Smooth muscle cell of the brain vasculature (primary cell): ENCODE measurements at regions not wholly inside any gene's neighbourhood (a gene's known extent, or its start where the extent isn't known, plus 50 kb on each side); places are given as distances from the start of the nearest gene placed in this dataset.

Source experiments
- DNase-seq: peaks from one replicate; pipeline ENCODE4 v3.0.0-alpha.2; 2012; ENCODE audit warnings: low read depth, low spot score

- DNase-seq: no peak
Observed at GRCh38 chr14:22159957-22160356, 429.1 kb downstream of the DAD1 start.

DNA sequence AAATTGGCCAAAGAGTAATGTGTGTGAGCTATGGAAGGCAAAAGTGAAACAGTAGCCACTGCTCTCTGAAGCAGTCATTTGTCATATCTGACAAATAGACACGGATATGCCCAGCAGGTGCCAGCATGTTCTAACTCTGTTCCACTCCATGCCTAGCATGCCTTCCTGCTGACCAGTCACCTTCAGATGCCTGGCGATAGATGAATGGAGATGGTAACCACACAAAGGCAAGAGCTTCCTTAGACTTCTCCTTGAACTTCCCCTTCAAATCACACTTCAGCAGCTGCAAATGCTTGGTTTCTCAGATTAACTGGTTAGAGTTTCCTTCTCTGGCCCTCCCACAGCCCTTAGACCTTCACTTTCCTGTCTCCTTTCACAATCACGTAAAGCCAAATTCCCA lies 429.9 kb downstream of the DAD1 start:
- no peak for DNase-seq

GRCh38 chr14:22158560-22158959 lies 430.5 kb downstream of the DAD1 start:
- no peak for DNase-seq

DNA sequence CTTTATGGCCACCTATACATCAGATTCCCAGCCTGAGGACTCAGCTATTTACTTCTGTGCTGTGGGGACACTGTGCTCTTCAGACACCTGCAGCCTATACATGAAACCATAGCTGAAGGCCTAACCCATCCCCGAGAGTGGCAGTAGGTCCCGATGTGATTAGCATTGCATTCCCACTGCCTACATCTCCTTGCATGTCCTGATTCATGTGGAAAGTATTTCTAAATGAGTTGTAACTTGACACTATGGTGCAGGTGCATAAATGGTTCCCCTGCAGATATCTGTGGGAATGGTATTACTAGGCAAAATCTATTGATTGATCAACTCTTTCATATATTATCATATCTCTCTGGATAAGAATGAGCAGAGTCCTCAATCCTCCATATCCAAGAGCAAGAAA lies 433.5 kb downstream of the DAD1 start:
- no peak for DNase-seq

GRCh38 chr14:22152903-22153302 lies 436.1 kb downstream of the DAD1 start:
- no peak for DNase-seq

DNA sequence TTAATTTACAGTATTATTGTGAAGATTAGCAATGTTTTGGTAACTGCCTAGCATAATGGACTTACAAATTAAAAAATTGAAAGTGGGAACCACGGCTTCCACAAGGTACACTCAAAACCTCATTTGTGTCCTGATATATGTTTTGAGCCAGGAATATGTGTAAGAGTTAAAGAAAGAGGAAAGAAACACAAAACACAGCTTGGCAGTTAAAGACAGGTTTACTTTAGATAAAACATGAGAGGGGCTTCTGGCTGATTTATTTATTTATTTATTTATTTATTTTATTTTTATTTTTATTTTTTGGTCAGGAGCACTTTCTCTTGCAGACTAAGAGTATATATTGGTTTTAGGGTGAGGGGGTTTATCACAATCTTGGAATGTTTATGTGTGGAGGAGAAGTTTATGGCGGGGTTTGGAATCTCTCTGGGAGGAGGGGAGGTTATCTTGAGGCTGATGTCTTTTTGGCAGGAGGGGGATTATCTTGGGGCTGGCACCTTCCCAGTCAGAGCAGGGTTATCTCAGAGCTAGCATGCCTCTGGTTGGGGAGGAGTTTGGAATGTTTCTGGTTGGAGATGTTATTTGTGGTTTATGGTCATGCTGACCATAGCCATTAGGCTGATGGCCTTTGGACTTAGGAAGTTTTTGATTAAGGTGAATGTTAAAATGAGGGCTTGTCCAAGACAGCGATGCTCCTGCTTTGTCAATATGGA lies 436.7 kb downstream of the DAD1 start:
- no peak for DNase-seq

DNA sequence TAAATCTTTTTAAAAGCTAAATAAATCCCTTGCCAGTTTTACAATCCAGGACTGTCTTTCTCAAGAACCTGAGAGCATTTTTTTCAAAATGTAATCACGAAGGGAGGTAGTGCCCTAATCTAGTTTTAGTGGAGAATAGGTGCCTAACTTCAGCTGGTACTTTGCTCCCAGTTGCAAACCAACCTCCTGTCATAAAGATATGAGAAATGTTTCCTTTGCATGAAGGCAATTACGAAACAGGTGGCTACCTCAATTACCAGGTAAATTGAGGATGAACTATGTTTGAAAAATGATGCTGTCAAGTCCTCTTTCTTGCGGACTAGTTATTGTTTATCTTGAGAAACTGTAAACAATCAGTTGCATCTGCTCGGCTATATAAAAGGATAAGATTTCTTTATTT lies 437.9 kb downstream of the DAD1 start:
- DNase-seq: no peak

DNA sequence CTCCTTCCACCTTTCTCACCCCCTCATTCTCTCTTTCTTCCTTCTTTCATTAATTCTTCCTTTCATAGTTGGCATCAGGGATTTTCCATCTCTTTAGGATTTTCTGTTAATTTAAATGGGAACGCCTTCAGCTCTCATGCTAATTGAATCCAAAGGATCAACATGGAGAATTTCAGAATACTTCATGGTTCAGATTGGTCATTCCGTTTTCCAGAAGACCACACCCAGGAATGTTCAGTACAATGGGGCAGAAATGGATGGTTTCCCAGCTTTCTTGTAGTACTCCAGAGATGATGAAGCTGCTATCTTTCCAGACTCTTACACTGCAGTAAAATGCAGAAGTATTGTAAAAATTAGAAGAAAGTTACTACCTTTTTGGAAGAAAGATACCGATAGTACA lies 440.0 kb downstream of the DAD1 start:
- DNase-seq: no peak

DNA sequence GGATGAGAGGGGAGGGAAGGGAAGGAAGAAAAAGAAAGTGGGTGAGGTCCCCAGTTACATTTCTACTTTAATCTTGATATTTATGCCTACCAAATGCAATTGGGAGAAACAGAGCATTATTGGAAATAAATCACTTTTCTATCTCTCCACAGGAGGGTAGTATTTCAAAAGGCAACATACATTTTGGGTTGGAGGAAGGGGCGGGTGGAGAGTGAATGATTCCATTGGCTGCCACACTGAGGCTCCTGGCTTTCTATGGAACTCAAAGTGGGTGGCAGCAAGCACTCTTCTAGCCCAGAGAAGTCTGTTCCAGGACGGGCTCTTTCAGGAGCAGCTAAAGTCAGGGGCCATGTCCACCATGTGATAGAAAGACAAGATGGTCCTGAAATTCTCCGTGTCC lies 441.3 kb downstream of the DAD1 start:
- DNase-seq: no peak

DNA sequence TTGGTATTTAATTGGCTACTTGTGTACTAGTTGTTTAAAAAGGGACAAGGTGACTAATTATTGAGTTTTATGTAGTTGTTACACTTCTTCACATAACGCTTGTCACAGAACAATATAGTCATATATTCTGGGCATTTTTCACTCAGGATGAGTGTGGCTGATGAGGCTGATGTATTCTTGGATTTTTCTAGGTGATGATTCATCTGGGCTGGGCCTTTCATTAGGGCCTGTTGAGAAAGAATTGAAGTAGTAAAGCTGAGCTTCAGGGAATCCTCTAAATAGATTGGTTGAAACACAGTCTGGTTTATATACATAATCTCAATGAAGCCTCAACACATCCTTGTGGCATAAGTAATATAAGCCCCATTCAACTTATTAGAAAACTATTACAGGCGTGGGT lies 445.7 kb downstream of the DAD1 start:
- DNase-seq: no peak

- DNase-seq: no peak
Observed at GRCh38 chr14:22140633-22141032, 448.4 kb downstream of the DAD1 start.

- no peak for DNase-seq
Observed at GRCh38 chr14:22131749-22132476, 457.1 kb downstream of the DAD1 start.

GRCh38 chr14:22124073-22124613 lies 450.5 kb upstream of the OR4E1 start:
- no peak for DNase-seq

DNA sequence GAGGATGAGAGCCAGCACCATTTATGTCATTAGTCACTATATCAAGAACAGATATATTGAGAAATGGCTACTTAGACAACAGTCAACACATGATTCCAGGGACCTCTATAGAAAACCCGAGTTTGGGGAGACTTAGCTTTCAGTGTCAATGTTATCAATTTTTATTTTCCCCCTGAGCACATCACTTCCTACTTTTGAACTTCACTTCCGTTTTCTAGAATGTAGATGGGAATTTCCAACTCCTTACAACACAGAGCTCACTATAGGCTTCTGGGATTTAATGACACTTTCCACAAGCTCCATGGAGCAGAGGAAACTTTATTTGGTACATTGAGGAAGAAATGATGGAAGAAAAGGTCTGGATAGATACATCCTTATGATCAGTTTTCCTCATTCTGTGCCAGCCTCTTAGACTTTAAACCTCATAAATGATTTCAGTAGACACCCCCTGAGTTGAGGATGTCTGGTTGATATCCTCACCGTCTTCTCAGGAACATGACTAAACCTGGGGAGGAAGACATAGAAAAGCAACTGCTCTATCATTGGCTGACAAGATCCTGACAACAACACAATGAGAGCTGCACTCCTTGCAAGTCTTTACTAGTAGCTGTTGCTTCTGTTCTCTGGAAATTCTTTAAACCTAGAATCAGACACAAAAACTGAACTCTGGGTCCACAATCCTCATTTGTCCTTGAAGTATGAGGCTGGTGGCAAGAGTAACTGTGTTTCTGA lies 449.4 kb upstream of the OR4E1 start:
- DNase-seq: no peak

DNA sequence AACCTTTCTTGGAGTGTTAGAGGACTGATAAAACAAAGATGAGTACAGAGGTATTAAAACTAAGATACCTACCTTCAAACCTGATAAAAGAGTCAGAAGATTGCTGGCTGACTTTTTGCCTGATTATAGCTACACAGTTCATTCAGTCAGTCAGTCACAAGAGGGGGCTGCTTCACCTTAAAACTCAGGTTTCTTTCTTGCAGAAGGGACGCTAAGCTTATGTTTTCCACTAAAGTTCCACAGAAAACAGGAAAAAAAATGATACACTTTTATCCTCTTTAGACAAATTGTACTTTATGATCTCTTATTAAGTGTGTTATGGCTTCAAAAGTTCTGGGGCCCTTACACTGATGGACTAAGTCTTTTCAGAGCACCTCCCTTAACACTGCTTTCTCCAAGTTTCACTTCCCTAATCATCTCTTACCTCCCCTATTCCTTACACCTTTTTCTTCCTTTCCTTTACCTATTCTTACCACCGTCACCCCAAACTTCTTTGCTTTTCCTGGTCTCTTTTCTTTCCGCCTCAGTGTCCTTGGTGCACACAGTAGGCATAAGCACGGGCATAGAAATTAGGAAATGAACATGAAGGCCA lies 448.7 kb upstream of the OR4E1 start:
- DNase-seq: no peak

- DNase-seq: no peak
Observed at GRCh38 chr14:22118899-22119477, 445.4 kb upstream of the OR4E1 start.

- DNase-seq: no peak
Observed at GRCh38 chr14:22113401-22113800, 439.8 kb upstream of the OR4E1 start.

DNA sequence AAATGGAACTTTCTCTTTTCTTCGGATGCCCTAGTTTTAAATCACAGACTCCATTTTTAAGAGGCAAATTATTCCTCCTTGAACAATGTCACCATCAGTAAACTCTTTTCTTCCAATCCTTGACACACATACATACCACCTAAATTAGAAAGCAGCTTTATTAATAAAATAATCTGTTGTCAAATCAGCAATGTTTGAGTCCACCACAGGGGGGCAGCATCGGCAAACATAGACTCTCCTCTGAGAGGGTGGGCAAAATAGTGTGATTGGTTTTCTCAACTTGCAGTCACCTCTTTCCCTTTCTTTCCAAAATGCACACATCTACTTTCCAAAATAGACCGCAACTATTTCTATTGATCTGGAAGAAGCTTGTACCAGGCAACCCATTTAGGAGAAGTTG lies 438.4 kb upstream of the OR4E1 start:
- no peak for DNase-seq

- no peak for DNase-seq
Observed at GRCh38 chr14:22107753-22108152, 434.1 kb upstream of the OR4E1 start.

- no peak for DNase-seq
Observed at GRCh38 chr14:22106700-22107697, 433.4 kb upstream of the OR4E1 start.

DNA sequence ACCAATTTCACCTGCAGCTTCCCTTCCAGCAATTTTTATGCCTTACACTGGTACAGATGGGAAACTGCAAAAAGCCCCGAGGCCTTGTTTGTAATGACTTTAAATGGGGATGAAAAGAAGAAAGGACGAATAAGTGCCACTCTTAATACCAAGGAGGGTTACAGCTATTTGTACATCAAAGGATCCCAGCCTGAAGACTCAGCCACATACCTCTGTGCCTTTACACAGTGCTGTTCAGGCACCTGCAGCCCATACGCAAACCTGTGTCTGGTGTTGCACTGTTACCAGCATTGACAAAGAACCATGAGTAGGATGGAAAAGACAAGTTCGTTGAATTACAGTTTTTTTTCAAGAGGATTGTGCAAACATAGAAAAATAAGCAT lies 432.0 kb upstream of the OR4E1 start:
- no peak for DNase-seq
